NB4 (cell line): ENCODE measurements at regions not wholly inside any gene's neighbourhood (a gene's known extent, or its start where the extent isn't known, plus 50 kb on each side); places are given as distances from the start of the nearest gene placed in this dataset.
"Not testable (repeated sequence)": the region's sequence is repeated elsewhere in the genome, so short reads cannot be mapped to it uniquely, and the experiment has no call there.

Experiments
- DNase-seq: peaks from one replicate; pipeline ENCODE4 v3.0.0; 2010; ENCODE audit warnings: low read depth
- H3K4me3 ChIP-seq: one replicate; pipeline ENCODE4 v1.5.1; 2011; ENCODE audit warnings: mild to moderate bottlenecking, low read depth, low read length, moderate library complexity
- MYC ChIP-seq: IDR thresholded peaks from 2 replicates; pipeline ENCODE4 v1.6.1; 2011; ENCODE audit warnings: low read depth, low read length
- POLR2A ChIP-seq: IDR thresholded peaks from 2 replicates; pipeline ENCODE4 v1.6.1; 2011; ENCODE audit warnings: mild to moderate bottlenecking; ENCODE audit not compliant: insufficient read length; ENCODE audit errors: extremely low read depth
- TF ChIP-seq, protein P1 (sequence below): IDR thresholded peaks from one replicate; pipeline ENCODE4 v1.5.1; 2012; ENCODE audit warnings: low read depth, low read length
- TF ChIP-seq, protein P2 (sequence below): IDR thresholded peaks from 2 replicates; pipeline ENCODE4 v1.6.1; 2011; ENCODE audit warnings: low read depth, low read length

DNA sequence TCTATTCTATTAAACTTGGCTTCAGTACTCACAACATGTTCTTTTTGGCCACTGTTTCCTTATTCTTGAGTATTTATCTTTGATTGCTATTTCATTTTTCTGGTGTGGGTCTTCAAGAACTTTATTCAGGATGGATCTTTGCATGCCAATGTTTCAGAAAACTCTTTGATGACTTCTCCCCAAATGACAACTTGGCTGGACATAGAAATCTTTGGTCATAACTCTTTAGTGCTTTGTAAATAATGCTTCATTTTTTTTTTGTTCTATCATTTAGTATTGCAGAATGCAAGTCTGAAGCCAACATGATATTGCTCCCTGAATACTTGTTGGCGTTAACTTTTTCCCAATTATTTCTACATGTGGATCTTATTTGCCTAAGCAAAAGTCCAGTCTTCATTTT, 103.6 kb upstream of the HS3ST2 start:
- no peak for DNase-seq

DNA sequence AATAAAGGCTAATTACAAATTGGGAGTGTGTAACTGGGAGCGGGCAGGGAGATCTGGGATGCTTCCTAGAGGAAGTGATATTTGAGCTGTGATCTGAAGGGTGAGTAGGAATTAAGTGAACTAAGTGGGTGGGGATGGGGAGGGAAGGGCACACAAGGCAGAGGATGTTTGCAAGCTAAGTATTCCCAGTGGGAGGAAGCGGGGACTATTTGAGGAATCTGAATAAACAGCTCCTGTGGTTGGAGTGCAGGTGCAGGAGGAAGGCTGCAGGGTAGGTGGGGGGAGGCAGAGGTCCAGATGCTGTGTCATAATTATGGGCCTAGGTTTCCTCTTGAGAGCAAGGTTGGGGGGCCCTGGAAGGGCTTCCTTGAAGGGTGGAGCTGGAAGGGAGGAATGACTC, 102.1 kb upstream of the HS3ST2 start:
- DNase-seq: no peak
- H3K4me3 ChIP-seq: no peak overlapping the region
- TF ChIP-seq POLR2A: no peak
- no peak for TF ChIP-seq MYC
- TF ChIP-seq, protein P1, sequence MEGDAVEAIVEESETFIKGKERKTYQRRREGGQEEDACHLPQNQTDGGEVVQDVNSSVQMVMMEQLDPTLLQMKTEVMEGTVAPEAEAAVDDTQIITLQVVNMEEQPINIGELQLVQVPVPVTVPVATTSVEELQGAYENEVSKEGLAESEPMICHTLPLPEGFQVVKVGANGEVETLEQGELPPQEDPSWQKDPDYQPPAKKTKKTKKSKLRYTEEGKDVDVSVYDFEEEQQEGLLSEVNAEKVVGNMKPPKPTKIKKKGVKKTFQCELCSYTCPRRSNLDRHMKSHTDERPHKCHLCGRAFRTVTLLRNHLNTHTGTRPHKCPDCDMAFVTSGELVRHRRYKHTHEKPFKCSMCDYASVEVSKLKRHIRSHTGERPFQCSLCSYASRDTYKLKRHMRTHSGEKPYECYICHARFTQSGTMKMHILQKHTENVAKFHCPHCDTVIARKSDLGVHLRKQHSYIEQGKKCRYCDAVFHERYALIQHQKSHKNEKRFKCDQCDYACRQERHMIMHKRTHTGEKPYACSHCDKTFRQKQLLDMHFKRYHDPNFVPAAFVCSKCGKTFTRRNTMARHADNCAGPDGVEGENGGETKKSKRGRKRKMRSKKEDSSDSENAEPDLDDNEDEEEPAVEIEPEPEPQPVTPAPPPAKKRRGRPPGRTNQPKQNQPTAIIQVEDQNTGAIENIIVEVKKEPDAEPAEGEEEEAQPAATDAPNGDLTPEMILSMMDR: no peak

More for the DNA sequence above, 103.6 kb upstream of the HS3ST2 start:
- no peak overlapping the region for H3K4me3 ChIP-seq
- no peak for TF ChIP-seq POLR2A
- TF ChIP-seq, protein P2, sequence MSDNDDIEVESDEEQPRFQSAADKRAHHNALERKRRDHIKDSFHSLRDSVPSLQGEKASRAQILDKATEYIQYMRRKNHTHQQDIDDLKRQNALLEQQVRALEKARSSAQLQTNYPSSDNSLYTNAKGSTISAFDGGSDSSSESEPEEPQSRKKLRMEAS: no peak

DNA sequence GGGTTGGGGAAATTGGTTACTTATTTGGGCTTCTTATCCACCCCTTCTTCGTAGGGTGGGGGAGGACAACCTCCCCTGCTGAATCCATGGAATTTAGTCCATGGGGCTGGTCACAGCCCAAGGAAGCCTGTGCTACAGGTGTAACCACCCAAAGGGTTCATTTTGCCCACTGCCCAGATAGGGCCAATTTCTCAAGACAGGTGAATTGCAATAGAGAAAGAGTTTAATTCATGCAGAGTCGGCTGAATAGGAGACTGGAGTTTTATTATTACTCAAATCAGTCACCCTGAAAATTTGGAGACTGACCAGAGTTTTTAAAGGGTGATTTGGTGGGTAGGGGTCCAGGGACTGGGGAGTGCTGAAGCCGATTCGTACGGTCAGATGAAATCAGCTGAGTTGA, 101.5 kb upstream of the HS3ST2 start:
- TF ChIP-seq, protein P2: no peak
- TF ChIP-seq, protein P1: no peak
- TF ChIP-seq MYC: no peak
- TF ChIP-seq POLR2A: no peak
- no peak overlapping the region for H3K4me3 ChIP-seq
- DNase-seq: no peak

DNA sequence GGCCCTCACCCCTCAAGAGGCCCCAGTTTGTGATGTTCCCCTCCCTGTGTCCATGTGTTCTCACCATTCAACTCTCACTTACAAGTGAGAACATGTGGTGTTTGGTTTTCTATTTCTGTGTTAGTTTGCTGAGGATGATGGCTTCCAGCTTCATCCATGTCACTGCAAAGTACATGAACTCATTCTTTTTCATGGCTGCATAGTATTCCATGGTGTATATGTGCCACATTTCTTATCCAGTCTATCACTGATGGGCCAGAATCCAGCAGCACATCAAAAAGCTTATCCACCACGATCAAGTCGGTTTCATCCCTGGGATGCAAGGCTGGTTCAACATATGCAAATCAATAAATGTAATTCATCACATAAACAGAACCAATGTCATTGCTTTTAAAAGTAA, 95.4 kb upstream of the HS3ST2 start:
- DNase-seq, H3K4me3 ChIP-seq: not testable (repeated sequence)

DNA sequence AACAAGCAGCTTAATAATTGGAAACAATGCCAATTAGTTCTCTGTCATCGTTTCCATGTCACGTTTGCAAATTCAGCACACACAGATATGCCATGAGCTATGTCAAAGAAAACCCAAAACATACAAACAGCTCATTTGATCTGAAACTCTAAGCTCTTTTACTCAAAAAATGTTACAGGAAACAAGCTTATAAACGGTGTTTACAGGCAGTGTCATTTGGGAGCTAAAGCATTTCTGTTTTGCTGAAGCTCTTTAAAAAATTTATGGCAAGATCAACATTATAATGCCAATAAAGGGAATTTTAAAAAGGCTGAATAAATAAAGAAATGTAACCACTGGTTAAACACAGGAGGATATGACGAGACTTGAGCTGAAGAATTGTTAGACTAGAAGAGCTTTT, 94.0 kb upstream of the HS3ST2 start:
- H3K4me3 ChIP-seq: no peak overlapping the region
- TF ChIP-seq, protein P2: no peak
- no peak for TF ChIP-seq MYC
- TF ChIP-seq, protein P1: no peak
- no peak for TF ChIP-seq POLR2A
- DNase-seq: no peak

DNA sequence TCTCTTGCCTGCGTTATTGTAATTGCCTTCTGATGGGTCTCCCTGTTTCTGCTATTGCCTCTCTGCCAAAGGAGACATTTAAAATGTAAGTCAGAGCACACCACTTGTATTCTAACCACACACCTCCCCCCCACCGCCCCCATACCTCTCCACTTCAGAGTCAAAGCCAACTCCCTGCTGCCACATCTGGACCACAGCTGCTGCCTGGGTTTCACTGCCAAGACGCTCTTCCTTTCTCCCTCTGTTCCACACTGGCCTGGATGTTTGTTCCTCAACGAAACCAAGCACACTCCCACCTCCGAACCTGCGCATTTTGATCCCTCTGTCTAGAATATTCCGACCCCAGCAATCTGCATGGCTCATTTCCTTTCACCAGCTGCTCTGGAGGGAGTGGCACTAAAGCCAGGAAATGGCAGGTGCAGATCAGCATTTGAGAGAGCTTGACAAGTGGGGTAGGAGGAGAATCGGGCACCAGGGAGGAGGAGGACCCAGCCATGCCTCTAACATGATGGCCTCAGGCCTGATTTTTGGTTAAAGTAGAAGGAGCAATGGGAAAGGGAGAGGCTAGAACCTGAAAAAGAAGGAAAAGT, 92.4 kb upstream of the HS3ST2 start:
- no peak overlapping the region for H3K4me3 ChIP-seq
- TF ChIP-seq MYC: no peak
- TF ChIP-seq, protein P1: no peak
- TF ChIP-seq, protein P2: no peak
- TF ChIP-seq POLR2A: no peak
- no peak for DNase-seq

DNA sequence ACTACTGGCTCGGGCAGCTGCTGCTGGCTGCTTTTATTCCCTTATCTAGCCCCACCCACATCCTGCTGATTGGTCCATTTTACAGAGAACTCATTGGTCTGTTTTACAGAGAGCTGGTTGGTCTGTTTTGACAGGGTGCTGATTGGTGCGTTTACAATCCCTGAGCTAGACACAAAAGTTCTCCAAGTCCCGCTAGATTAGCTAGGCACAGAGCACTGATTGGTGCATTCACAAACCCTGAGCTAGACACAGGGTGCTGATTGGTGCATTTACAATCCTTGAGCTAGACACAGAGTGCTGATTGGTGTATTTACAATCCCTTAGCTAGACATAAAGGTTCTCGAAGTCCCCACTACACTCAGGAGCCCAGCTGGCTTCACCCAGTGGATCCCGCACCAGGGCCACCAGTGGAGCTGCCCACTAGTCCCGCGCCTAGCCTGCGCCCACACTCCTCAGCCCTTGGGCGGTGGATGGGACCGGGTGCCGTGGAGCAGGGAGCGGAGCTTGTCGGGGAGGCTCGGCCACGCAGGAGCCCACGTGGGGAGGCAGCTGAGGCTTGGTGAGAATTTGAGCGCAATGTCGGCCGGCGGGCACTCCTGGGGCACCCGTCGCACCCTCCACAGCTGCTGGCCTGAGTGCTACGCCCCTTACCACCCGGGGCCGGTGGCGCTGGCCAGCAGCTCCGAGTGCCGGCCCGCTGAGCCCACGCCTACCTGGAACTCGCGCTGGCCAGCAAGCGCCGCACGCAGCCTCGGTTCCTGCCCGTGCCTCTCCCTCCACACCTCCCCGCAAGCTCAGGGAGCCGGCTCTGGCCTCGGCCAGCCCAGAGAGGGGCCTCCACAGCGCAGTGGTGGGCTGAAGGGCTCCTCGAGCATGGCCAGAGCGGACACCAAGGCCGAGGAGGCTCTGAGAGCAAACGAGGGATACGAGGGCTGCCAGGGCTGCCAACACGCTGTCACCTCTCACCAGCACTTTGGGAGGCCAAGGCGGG, 91.1 kb upstream of the HS3ST2 start:
- not testable (repeated sequence) for H3K4me3 ChIP-seq, DNase-seq
